Nephron progenitor cell (in vitro differentiated cells): ENCODE measurements at regions not wholly inside any gene's neighbourhood (a gene's known extent, or its start where the extent isn't known, plus 50 kb on each side); places are given as distances from the start of the nearest gene placed in this dataset.

Source experiments
- DNase-seq: peaks from one replicate; pipeline ENCODE4 v3.0.0; 2021
- H3K27ac Mint-ChIP-seq: 2 replicates; pipeline ENCODE4 v1.8.0; 2021; ENCODE audit warnings: mild to moderate bottlenecking, moderate library complexity, mixed read lengths
- H3K27me3 Mint-ChIP-seq: 2 replicates; pipeline ENCODE4 v1.8.0; 2021; ENCODE audit warnings: mild to moderate bottlenecking, low read depth, mixed read lengths; ENCODE audit not compliant: poor library complexity
- H3K36me3 Mint-ChIP-seq: 2 replicates; pipeline ENCODE4 v1.8.0; 2021; ENCODE audit warnings: low read depth, mixed read lengths
- H3K4me1 Mint-ChIP-seq: 2 replicates; pipeline ENCODE4 v1.8.0; 2021; ENCODE audit warnings: mixed read lengths
- H3K4me3 Mint-ChIP-seq: 2 replicates; pipeline ENCODE4 v1.8.0; 2021; ENCODE audit warnings: mild to moderate bottlenecking, moderate library complexity, mixed read lengths
- H3K9me3 Mint-ChIP-seq: 2 replicates; pipeline ENCODE4 v1.8.0; 2021; ENCODE audit warnings: mild to moderate bottlenecking, moderate library complexity, mixed read lengths
- CTCF ChIP-seq: fragments of 200-600 bp; sonication (generic); IDR thresholded peaks from 2 replicates; pipeline ENCODE4 v1.5.0; 2021; ENCODE audit warnings: antibody characterized with exemption

GRCh38 chr2:181363164-181363563 is 94.0 kb upstream of the ITGA4 start:
- H3K27ac Mint-ChIP-seq = no peak overlapping the region
- H3K27me3 Mint-ChIP-seq = peaks cover 4% of the 10 kb centered on the region
- no peak overlapping the region for H3K4me3 Mint-ChIP-seq
- no peak for DNase-seq
- H3K9me3 Mint-ChIP-seq = no peaks in the 10 kb centered on the region
- no peaks in the 10 kb centered on the region for H3K36me3 Mint-ChIP-seq
- TF ChIP-seq CTCF = no peak
- H3K4me1 Mint-ChIP-seq = peaks cover 19% of the 10 kb centered on the region

DNA sequence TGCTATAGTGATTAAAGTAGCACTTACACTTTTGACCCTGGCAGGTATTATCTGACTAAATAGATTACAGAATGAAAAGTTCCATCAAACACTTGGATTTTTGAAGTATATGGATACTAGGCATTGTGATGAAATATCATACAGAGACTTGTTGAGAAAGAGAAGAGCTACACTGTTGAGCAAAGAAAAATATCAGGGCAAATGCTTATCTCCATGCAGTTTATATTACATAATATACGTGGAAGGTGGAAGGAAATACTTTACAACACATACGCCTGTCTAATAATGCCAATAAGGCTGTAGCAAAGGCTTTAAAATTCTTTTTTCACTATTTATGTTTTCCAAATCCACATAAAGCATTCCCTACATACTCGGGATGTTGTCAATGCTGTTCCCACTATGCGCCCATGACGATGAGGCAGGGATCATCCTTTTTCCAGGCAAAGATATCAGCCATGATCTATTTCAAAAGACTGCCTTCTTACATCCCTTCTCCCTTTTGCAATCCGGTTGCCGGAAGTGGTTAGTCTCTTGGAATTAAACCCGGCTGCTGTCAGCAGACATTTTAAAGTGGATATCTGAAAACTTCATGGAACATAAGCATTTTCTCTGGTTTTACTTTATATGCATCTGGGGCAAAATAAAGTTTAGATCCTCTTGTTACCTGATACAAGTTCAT is 92.6 kb upstream of the ITGA4 start:
- H3K4me1 Mint-ChIP-seq = peaks cover 22% of the 10 kb centered on the region
- no peaks in the 10 kb centered on the region for H3K36me3 Mint-ChIP-seq
- TF ChIP-seq CTCF = no peak
- H3K9me3 Mint-ChIP-seq = no peaks in the 10 kb centered on the region
- peaks cover 4% of the 10 kb centered on the region for H3K27me3 Mint-ChIP-seq
- H3K27ac Mint-ChIP-seq = no peak overlapping the region
- DNase-seq = no peak
- H3K4me3 Mint-ChIP-seq = no peak overlapping the region

DNA sequence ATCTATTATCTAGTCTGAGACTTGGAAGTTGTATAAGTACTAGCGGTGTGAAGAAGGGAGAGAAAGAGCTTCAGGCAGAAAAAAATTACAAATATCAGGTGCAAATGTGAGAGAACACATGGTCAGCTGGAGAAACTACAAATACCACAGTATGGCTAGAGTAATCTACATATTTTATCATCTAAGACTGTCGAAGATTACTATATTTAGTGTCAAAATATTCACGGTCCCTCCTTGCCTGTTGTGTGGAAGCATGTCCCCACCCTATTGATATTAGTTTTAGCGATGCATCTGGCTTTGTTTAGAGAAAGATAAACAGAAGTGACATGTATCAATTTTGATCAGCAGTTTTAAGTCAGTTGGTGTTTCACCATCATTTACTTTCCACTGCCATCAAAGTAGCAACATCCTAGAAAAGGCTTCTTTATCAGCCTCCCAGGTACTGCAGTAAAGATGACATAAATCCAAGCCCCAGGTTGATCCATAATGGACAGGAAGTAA is 90.5 kb upstream of the ITGA4 start:
- Mint-ChIP-seq H3K9me3 (no peaks in the 10 kb centered on the region), H3K36me3 (no peaks in the 10 kb centered on the region), H3K27ac (no peak overlapping the region), H3K27me3 (no peaks in the 10 kb centered on the region), H3K4me1 (peaks cover 34% of the 10 kb centered on the region), H3K4me3 (no peak overlapping the region)
- no peak for TF ChIP-seq CTCF
- no peak for DNase-seq

- H3K4me3 Mint-ChIP-seq = no peak overlapping the region
- no peaks in the 10 kb centered on the region for H3K9me3 Mint-ChIP-seq
- H3K4me1 Mint-ChIP-seq = peaks cover 41% of the 10 kb centered on the region
- no peak for TF ChIP-seq CTCF
- no peaks in the 10 kb centered on the region for H3K36me3 Mint-ChIP-seq
- no peaks in the 10 kb centered on the region for H3K27me3 Mint-ChIP-seq
- H3K27ac Mint-ChIP-seq = peak overlapping the region; percentile 62
- no peak for DNase-seq
Observed at GRCh38 chr2:181367411-181367810, 89.8 kb upstream of the ITGA4 start.

DNA sequence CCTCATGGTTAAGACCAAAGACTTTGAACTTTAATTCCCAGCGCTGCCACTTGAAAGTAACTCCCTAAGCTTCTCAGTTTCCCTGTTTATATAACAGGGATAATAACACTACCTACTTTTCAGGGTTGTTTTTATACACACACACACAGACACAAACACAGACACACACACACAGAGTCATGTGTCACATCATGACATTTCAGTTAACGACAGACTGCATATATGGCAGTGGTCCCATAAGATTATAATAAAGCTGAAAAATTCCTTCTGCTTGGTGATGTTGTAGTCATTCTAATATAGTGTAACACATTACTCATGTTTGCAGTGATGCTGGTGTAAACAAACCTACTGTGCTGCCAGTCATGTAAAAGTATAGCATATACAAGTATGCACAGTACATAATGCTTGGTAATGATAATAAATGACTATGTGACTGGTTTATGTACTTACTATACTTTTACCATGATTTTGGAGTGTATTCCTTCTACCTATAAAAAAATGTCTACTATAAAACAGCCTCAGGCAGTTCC is 89.2 kb upstream of the ITGA4 start:
- Mint-ChIP-seq H3K4me1 (peaks cover 47% of the 10 kb centered on the region), H3K27me3 (no peaks in the 10 kb centered on the region), H3K4me3 (no peak overlapping the region), H3K36me3 (no peaks in the 10 kb centered on the region), H3K27ac (peak overlapping the region; percentile 62), H3K9me3 (no peaks in the 10 kb centered on the region)
- no peak for TF ChIP-seq CTCF
- DNase-seq = no peak

DNA sequence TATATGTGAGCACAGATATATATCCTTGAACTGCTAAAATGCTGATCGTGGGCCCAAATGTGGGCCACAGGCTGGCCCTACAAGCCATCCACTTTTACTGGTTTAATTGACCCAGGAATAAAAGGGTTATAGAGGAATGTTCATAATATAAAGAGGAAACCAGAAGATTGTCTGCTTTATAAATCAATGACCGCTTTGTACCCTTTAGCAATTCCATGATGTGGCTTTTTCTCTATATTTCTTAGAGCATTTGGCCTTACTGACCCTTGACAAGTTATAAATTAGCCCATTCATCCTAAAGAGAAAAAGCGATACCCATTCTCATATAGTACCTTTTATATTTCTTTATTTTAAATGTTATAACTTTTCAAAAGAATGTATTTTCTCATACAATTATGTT is 87.1 kb upstream of the ITGA4 start:
- TF ChIP-seq CTCF = no peak
- H3K4me1 Mint-ChIP-seq = peaks cover 59% of the 10 kb centered on the region
- H3K4me3 Mint-ChIP-seq = no peak overlapping the region
- H3K36me3 Mint-ChIP-seq = no peaks in the 10 kb centered on the region
- H3K27me3 Mint-ChIP-seq = no peaks in the 10 kb centered on the region
- DNase-seq = no peak
- H3K27ac Mint-ChIP-seq = no peak overlapping the region
- H3K9me3 Mint-ChIP-seq = no peaks in the 10 kb centered on the region
